Peyer's patch (tissue), 4 donors: ENCODE measurements at regions not wholly inside any gene's neighbourhood (a gene's known extent, or its start where the extent isn't known, plus 50 kb on each side); places are given as distances from the start of the nearest gene placed in this dataset.

Experiments used
- POLR2A ChIP-seq, 2 donors: fragments of 450-650 bp; IDR thresholded peaks; one replicate each; pipeline ENCODE4 v1.5.1; 2017; ENCODE audit warnings: antibody characterized with exemption in 2 of 2, mild to moderate bottlenecking in 2 of 2, moderate library complexity in 2 of 2
- TF ChIP-seq, protein P1 (sequence below), 6 experiments: fragments of 450-650 bp in 4 of 6; fragments of 200-600 bp in 2 of 6; sonication (generic) in 1 of 6; IDR thresholded peaks; one replicate each; pipeline ENCODE4 v1.5.1; 2017 to 2019; ENCODE audit warnings: antibody characterized with exemption in 6 of 6, mild to moderate bottlenecking in 3 of 6, moderate library complexity in 1 of 6

DNA sequence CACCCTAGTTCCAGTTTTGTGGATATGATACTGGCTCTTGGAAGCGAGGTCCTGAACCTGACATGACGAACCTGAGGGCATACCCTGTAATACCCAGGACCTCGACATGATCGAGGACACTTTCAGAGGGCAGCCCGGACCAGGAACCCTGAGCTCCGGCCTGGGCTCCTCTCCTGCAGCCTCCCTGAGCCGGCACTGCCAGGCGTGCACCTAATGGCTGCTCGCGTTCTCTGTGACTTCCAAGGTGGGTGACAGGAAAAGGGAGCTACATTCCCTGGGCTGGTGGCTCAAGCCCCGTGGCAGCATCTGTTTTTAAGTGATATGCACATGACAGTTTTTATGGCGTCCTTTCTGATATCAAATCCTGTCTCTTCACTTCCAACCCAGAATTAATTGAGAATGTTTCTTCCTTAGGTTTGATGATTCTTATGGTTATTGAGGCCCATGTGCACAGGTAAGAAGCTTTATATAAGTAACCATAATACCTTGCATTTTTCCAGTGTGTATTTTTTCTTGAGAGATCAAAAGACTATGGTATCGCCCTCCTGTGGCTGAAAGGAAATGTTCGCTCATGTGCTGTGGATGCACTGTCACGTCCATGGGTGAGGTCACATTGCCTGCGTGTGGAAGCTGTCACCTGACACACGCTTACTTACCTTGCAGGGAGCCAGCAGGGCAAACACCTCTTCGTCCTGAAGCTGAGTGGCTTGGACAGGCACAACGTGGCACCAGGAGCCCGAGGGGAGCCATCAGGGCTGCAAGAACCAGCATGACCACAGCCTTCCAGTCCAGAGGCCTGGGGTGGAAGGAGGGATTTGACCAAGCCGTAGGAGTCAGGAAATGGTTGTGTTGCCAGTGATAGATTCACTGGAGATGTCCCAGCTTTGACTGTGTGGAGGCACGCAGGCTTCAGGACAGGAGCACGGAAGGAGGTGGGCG lies 367.4 kb upstream of the MYT1L start:
- TF ChIP-seq, protein P1, sequence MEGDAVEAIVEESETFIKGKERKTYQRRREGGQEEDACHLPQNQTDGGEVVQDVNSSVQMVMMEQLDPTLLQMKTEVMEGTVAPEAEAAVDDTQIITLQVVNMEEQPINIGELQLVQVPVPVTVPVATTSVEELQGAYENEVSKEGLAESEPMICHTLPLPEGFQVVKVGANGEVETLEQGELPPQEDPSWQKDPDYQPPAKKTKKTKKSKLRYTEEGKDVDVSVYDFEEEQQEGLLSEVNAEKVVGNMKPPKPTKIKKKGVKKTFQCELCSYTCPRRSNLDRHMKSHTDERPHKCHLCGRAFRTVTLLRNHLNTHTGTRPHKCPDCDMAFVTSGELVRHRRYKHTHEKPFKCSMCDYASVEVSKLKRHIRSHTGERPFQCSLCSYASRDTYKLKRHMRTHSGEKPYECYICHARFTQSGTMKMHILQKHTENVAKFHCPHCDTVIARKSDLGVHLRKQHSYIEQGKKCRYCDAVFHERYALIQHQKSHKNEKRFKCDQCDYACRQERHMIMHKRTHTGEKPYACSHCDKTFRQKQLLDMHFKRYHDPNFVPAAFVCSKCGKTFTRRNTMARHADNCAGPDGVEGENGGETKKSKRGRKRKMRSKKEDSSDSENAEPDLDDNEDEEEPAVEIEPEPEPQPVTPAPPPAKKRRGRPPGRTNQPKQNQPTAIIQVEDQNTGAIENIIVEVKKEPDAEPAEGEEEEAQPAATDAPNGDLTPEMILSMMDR (IDR thresholded peaks at IDR 0.05), result no peak
- TF ChIP-seq POLR2A (IDR thresholded peaks at IDR 0.05), result no peak
